ENCODE measurements at regions not wholly inside any gene's neighbourhood (a gene's known extent, or its start where the extent isn't known, plus 50 kb on each side); places are given as distances from the start of the nearest gene placed in this dataset.

DNA sequence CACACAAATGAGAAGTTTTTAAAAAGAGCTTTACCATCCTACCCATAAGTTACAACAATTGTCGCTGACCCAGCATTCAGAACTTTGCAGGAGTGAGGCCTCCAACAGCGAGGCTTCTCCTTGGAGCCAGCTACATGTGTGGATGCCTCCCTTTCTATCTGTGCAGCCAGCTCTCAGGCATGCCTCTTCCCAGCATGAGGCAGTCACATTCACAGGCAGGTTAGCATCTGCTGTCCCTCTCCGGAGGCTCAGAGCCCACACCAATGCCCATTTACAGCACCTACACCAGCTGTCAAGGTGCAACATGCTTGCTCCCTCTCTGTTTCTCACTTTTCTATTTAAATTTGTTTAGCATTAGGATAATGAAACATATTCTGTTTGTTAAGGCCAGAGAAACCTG is 278.7 kb upstream of the PODXL start:
- no peak for TF ChIP-seq SREBF2 (CRISPR knock-in tag; IDR thresholded peaks at IDR 0.05)
- no peak for TF ChIP-seq ZNF507 (tag; conservative IDR thresholded peaks at IDR 0.05)
- no peak for TF ChIP-seq ZNF609 (CRISPR knock-in tag; IDR thresholded peaks at IDR 0.05; ENCODE audit: borderline replicate concordance)
- TF ChIP-seq ZNF717 (CRISPR knock-in tag; IDR thresholded peaks at IDR 0.05) = no peak
- no peak for TF ChIP-seq ZBTB33 (CRISPR knock-in tag; IDR thresholded peaks at IDR 0.05)
- TF ChIP-seq GABPB1 (CRISPR knock-in tag; IDR thresholded peaks at IDR 0.05) = no peak
- no peak for TF ChIP-seq CEBPZ (IDR thresholded peaks at IDR 0.05; ENCODE audit: borderline replicate concordance, low read depth, low read length)
- TF ChIP-seq SRSF3 (IDR thresholded peaks at IDR 0.05; ENCODE audit: insufficient read depth, low read length) = no peak
- TF ChIP-seq HNRNPH1 (optimal IDR thresholded peaks at IDR 0.05; ENCODE audit: low read depth, low read length) = no peak
- no peak overlapping the region for H3K4me2 ChIP-seq (ENCODE audit: insufficient read depth, low read length)
- 0% methylated on average over 3 of the region's 3 CpGs for WGBS (ENCODE audit: insufficient coverage, low coverage, missing lambda C conversion rate)
- no peak overlapping the region for H3K27ac ChIP-seq (ENCODE audit: extremely low read depth, low read depth, low read length)
- no peaks in the 10 kb centered on the region for H3K9me1 ChIP-seq (ENCODE audit: control insufficient read depth, insufficient read depth, low read length)
- no peaks in the 10 kb centered on the region for H4K20me1 ChIP-seq (replicated peaks; ENCODE audit: control insufficient read depth, insufficient read depth, low read length)
- ChIA-PET CTCF (ENCODE audit: low intra/inter-chr PET ratio) (no interaction called here), POLR2A (no interaction called here)
- H3K9ac ChIP-seq (ENCODE audit: insufficient read depth in 1 of 2, low read depth in 2 of 2, low read length in 2 of 2) = no peak overlapping the region
- no peak overlapping the region for H3K4me3 ChIP-seq
- intact Hi-C loops (cut with micrococcal nuclease) = no loop called here
- DNase-seq (ENCODE audit: extremely low read depth in 1 of 4, low spot score in 3 of 4) = no peak
- no peak for ATAC-seq
- in situ Hi-C loops (cut with MboI) = no loop called here
- H3K79me2 ChIP-seq (ENCODE audit: control insufficient read depth, insufficient read depth, low read length) = no peaks in the 10 kb centered on the region
- BruUV-seq (replicated peaks) = no TSS peak
- no peak for FAIRE-seq
- no peaks in the 10 kb centered on the region for H3K36me3 ChIP-seq (ENCODE audit: control insufficient read depth, insufficient read depth, low read length)
- H2AFZ ChIP-seq (ENCODE audit: low read depth, low read length) = no peak overlapping the region
- no peaks in the 10 kb centered on the region for H3K4me1 ChIP-seq (replicated peaks in 1 of 2; ENCODE audit: control insufficient read depth in 2 of 2, insufficient read depth in 2 of 2, low read length in 2 of 2)
- H3K9me3 ChIP-seq (replicated peaks; ENCODE audit: control insufficient read depth, insufficient read depth, low read depth, low read length) = no peaks in the 10 kb centered on the region
- H3K27me3 ChIP-seq (ENCODE audit: control insufficient read depth in 2 of 2, insufficient read depth in 2 of 2, low read length in 2 of 2) = peaks cover 14 to 49% of the 10 kb centered on the region in 2 experiments
